GM19468 (cell line): ENCODE measurements at regions not wholly inside any gene's neighbourhood (a gene's known extent, or its start where the extent isn't known, plus 50 kb on each side); places are given as distances from the start of the nearest gene placed in this dataset.
"Not testable (repeated sequence)": the region's sequence is repeated elsewhere in the genome, so short reads cannot be mapped to it uniquely, and the experiment has no call there.

ENCODE experiments used
- ATAC-seq: cut with Tn5 transposase; IDR thresholded peaks from one replicate; pipeline ENCODE4 v1.9.1; 2021; ENCODE audit warnings: mild to moderate bottlenecking, moderate library complexity, moderate number of reproducible peaks; ENCODE audit not compliant: unreplicated experiment; ENCODE audit errors: extremely low read depth

- ATAC-seq: no peak
These were observed 1082.3 kb upstream of the GJE1 start for GRCh38 chr6:141050471-141050870.

- ATAC-seq: no peak
These were observed 1084.3 kb upstream of the GJE1 start for GRCh38 chr6:141048451-141048850.

- ATAC-seq: not testable (repeated sequence)
These were observed 1086.2 kb upstream of the GJE1 start for GRCh38 chr6:141046496-141046895.

- no peak for ATAC-seq
These were observed 1091.1 kb upstream of the GJE1 start for GRCh38 chr6:141041596-141042087.

- no peak for ATAC-seq
These were observed 1097.2 kb upstream of the GJE1 start for GRCh38 chr6:141035312-141036200.

- ATAC-seq: no peak
These were observed 1099.6 kb upstream of the GJE1 start for GRCh38 chr6:141033101-141033500.

GRCh38 chr6:141029908-141030307 lies 1102.8 kb upstream of the GJE1 start:
- no peak for ATAC-seq

- ATAC-seq: no peak
These were observed 1103.9 kb upstream of the GJE1 start for GRCh38 chr6:141028791-141029280.

- no peak for ATAC-seq
These were observed 1106.2 kb upstream of the GJE1 start for GRCh38 chr6:141026504-141026903.

- ATAC-seq: no peak
These were observed 1108.2 kb upstream of the GJE1 start for GRCh38 chr6:141024526-141024925.

GRCh38 chr6:141017941-141018340 lies 1114.8 kb upstream of the GJE1 start:
- no peak for ATAC-seq

- no peak for ATAC-seq
These were observed 1131.8 kb upstream of the GJE1 start for GRCh38 chr6:141000917-141001316.

GRCh38 chr6:140993515-140993914 lies 1139.2 kb upstream of the GJE1 start:
- no peak for ATAC-seq

- no peak for ATAC-seq
These were observed 1140.0 kb upstream of the GJE1 start for GRCh38 chr6:140992678-140993077.

- ATAC-seq: no peak
These were observed 1143.9 kb upstream of the GJE1 start for GRCh38 chr6:140988780-140989179.

- no peak for ATAC-seq
These were observed 1145.2 kb upstream of the GJE1 start for GRCh38 chr6:140987364-140988155.

- ATAC-seq: no peak
These were observed 1146.9 kb upstream of the GJE1 start for GRCh38 chr6:140985679-140986275.

GRCh38 chr6:140980265-140980887 lies 1152.3 kb upstream of the GJE1 start:
- no peak for ATAC-seq

GRCh38 chr6:140979642-140980091 lies 1153.1 kb upstream of the GJE1 start:
- no peak for ATAC-seq

- ATAC-seq: no peak
These were observed 1155.3 kb upstream of the GJE1 start for GRCh38 chr6:140977403-140977802.
